ENCODE measurements at regions not wholly inside any gene's neighbourhood (a gene's known extent, or its start where the extent isn't known, plus 50 kb on each side); places are given as distances from the start of the nearest gene placed in this dataset.

GRCh38 chr1:87398641-87399040 lies 70.0 kb downstream of the LMO4 start:
- DNase-seq (ENCODE audit: insufficient read length, low spot score, missing footprints): peak; percentile 37
- no peak overlapping the region for H3K4me3 ChIP-seq (ENCODE audit: insufficient read depth, low read length)
- TF ChIP-seq CTCF (IDR thresholded peaks at IDR 0.05; ENCODE audit: extremely low read depth, low read depth, low read length): no peak
- no peak overlapping the region for H3K27ac ChIP-seq (ENCODE audit: low read depth, low read length)
- H3K27me3 ChIP-seq (ENCODE audit: insufficient read depth, low read length): no peaks in the 10 kb centered on the region
- H3K36me3 ChIP-seq (ENCODE audit: insufficient read depth, low read length): no peaks in the 10 kb centered on the region
- H3K79me2 ChIP-seq (ENCODE audit: insufficient read depth, low read length): no peaks in the 10 kb centered on the region
- H2AFZ ChIP-seq (ENCODE audit: low read length): no peak overlapping the region
- no peak overlapping the region for H3K4me2 ChIP-seq (ENCODE audit: insufficient read depth, low read length)
- no peaks in the 10 kb centered on the region for H3K9me3 ChIP-seq (ENCODE audit: low read depth, low read length)
- no peaks in the 10 kb centered on the region for H4K20me1 ChIP-seq (ENCODE audit: insufficient read depth, low read length)
- H3K4me1 ChIP-seq (ENCODE audit: insufficient read depth, low read length): peaks cover 19% of the 10 kb centered on the region

GRCh38 chr1:87399264-87399663 lies 70.6 kb downstream of the LMO4 start:
- Histone ChIP-seq H2AFZ (ENCODE audit: low read length) (no peak overlapping the region), H3K36me3 (ENCODE audit: insufficient read depth, low read length) (no peaks in the 10 kb centered on the region), H3K4me2 (ENCODE audit: insufficient read depth, low read length) (no peak overlapping the region), H3K9me3 (ENCODE audit: low read depth, low read length) (no peaks in the 10 kb centered on the region), H4K20me1 (ENCODE audit: insufficient read depth, low read length) (no peaks in the 10 kb centered on the region), H3K79me2 (ENCODE audit: insufficient read depth, low read length) (no peaks in the 10 kb centered on the region), H3K4me3 (ENCODE audit: insufficient read depth, low read length) (no peak overlapping the region), H3K27me3 (ENCODE audit: insufficient read depth, low read length) (no peaks in the 10 kb centered on the region), H3K27ac (ENCODE audit: low read depth, low read length) (no peak overlapping the region), H3K4me1 (ENCODE audit: insufficient read depth, low read length) (peaks cover 19% of the 10 kb centered on the region)
- TF ChIP-seq CTCF (IDR thresholded peaks at IDR 0.05; ENCODE audit: extremely low read depth, low read depth, low read length): no peak
- DNase-seq (ENCODE audit: insufficient read length, low spot score, missing footprints): no peak

GRCh38 chr1:87399701-87400100 lies 71.0 kb downstream of the LMO4 start:
- no peak overlapping the region for H3K4me2 ChIP-seq (ENCODE audit: insufficient read depth, low read length)
- TF ChIP-seq CTCF (IDR thresholded peaks at IDR 0.05; ENCODE audit: extremely low read depth, low read depth, low read length): no peak
- H4K20me1 ChIP-seq (ENCODE audit: insufficient read depth, low read length): no peaks in the 10 kb centered on the region
- no peaks in the 10 kb centered on the region for H3K36me3 ChIP-seq (ENCODE audit: insufficient read depth, low read length)
- no peak overlapping the region for H3K27ac ChIP-seq (ENCODE audit: low read depth, low read length)
- H3K79me2 ChIP-seq (ENCODE audit: insufficient read depth, low read length): no peaks in the 10 kb centered on the region
- H2AFZ ChIP-seq (ENCODE audit: low read length): no peak overlapping the region
- H3K9me3 ChIP-seq (ENCODE audit: low read depth, low read length): no peaks in the 10 kb centered on the region
- no peak for DNase-seq (ENCODE audit: insufficient read length, low spot score, missing footprints)
- H3K4me1 ChIP-seq (ENCODE audit: insufficient read depth, low read length): peaks cover 19% of the 10 kb centered on the region
- H3K27me3 ChIP-seq (ENCODE audit: insufficient read depth, low read length): no peaks in the 10 kb centered on the region
- no peak overlapping the region for H3K4me3 ChIP-seq (ENCODE audit: insufficient read depth, low read length)

- peaks cover 19% of the 10 kb centered on the region for H3K4me1 ChIP-seq (ENCODE audit: insufficient read depth, low read length)
- no peaks in the 10 kb centered on the region for H3K9me3 ChIP-seq (ENCODE audit: low read depth, low read length)
- H3K27ac ChIP-seq (ENCODE audit: low read depth, low read length): no peak overlapping the region
- H3K79me2 ChIP-seq (ENCODE audit: insufficient read depth, low read length): no peaks in the 10 kb centered on the region
- H3K4me3 ChIP-seq (ENCODE audit: insufficient read depth, low read length): no peak overlapping the region
- H2AFZ ChIP-seq (ENCODE audit: low read length): no peak overlapping the region
- H4K20me1 ChIP-seq (ENCODE audit: insufficient read depth, low read length): no peaks in the 10 kb centered on the region
- H3K27me3 ChIP-seq (ENCODE audit: insufficient read depth, low read length): no peaks in the 10 kb centered on the region
- no peak for DNase-seq (ENCODE audit: insufficient read length, low spot score, missing footprints)
- no peak for TF ChIP-seq CTCF (IDR thresholded peaks at IDR 0.05; ENCODE audit: extremely low read depth, low read depth, low read length)
- H3K36me3 ChIP-seq (ENCODE audit: insufficient read depth, low read length): no peaks in the 10 kb centered on the region
- H3K4me2 ChIP-seq (ENCODE audit: insufficient read depth, low read length): no peak overlapping the region
Observed at GRCh38 chr1:87400813-87401212, 72.1 kb downstream of the LMO4 start.

Data from osteoblast (primary cell).